ENCODE measurements at regions not wholly inside any gene's neighbourhood (a gene's known extent, or its start where the extent isn't known, plus 50 kb on each side); places are given as distances from the start of the nearest gene placed in this dataset.
"Not testable (repeated sequence)": the region's sequence is repeated elsewhere in the genome, so short reads cannot be mapped to it uniquely, and the experiment has no call there.

DNA sequence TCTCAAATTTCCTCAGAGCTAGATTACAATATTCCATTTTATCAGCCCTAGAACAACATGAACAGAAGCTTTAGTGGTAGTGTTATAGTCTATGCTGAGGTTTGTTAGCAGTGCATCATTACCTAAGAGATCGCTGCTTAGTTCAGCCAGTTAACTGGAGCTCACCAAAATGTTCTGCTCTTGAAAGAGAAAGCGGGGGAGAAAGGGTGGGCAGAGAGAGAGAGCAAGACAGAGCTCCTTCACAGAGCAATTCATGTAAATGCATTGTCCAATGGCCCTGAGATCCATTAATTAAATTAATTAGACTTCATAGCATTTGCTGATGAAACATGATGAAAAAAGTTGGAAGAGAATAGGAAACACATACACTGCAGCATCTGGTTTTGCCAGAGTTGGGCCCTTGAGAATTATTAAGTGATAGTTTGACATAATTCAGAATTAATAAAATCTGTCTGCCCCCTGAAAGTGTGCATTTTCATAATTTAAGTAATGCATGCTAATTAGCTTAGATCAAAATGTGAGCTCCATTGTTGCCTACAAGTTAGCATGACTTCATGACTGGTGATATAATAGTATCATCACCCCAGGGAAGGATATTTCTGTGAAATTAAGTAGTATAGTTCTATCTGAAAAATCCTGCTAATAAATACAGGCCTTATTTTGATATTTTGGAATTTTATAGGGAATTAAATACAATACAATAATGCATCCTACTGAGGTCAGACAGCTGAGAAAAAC, 86.9 kb upstream of the LYSMD4 start:
- Histone ChIP-seq H3K36me3 (no peaks in the 10 kb centered on the region), H3K4me3 (no peak overlapping the region), H3K9me3 (ENCODE audit: low read depth) (no peaks in the 10 kb centered on the region), H4K20me1 (ENCODE audit: low read depth) (no peaks in the 10 kb centered on the region), H3F3A (ENCODE audit: low read depth) (no peaks in the 10 kb centered on the region), H3K27me3 (no peaks in the 10 kb centered on the region), H3K27ac (no peak overlapping the region), H2AFZ (replicated peaks) (no peak overlapping the region), H3K4me1 (no peaks in the 10 kb centered on the region), H3K79me2 (ENCODE audit: low read depth) (no peaks in the 10 kb centered on the region), H3K4me2 (no peak overlapping the region), H3K9ac (no peak overlapping the region)
- no peak for DNase-seq (ENCODE audit: low spot score)
- no peak overlapping the region for H3K27ac Mint-ChIP-seq
- no peak overlapping the region for H3K4me3 Mint-ChIP-seq
- no peaks in the 10 kb centered on the region for H3K4me1 Mint-ChIP-seq
- TF ChIP-seq, protein P1, sequence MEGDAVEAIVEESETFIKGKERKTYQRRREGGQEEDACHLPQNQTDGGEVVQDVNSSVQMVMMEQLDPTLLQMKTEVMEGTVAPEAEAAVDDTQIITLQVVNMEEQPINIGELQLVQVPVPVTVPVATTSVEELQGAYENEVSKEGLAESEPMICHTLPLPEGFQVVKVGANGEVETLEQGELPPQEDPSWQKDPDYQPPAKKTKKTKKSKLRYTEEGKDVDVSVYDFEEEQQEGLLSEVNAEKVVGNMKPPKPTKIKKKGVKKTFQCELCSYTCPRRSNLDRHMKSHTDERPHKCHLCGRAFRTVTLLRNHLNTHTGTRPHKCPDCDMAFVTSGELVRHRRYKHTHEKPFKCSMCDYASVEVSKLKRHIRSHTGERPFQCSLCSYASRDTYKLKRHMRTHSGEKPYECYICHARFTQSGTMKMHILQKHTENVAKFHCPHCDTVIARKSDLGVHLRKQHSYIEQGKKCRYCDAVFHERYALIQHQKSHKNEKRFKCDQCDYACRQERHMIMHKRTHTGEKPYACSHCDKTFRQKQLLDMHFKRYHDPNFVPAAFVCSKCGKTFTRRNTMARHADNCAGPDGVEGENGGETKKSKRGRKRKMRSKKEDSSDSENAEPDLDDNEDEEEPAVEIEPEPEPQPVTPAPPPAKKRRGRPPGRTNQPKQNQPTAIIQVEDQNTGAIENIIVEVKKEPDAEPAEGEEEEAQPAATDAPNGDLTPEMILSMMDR (IDR thresholded peaks at IDR 0.05), result no peak
- TF ChIP-seq EZH2phosphoT487 (IDR thresholded peaks at IDR 0.05) (no peak), EZH2 (IDR thresholded peaks at IDR 0.05) (no peak)
- H3K9me3 Mint-ChIP-seq, result no peaks in the 10 kb centered on the region
- H3K36me3 Mint-ChIP-seq, result no peaks in the 10 kb centered on the region
- H3K27me3 Mint-ChIP-seq (ENCODE audit: insufficient read depth, low read depth), result no peaks in the 10 kb centered on the region

DNA sequence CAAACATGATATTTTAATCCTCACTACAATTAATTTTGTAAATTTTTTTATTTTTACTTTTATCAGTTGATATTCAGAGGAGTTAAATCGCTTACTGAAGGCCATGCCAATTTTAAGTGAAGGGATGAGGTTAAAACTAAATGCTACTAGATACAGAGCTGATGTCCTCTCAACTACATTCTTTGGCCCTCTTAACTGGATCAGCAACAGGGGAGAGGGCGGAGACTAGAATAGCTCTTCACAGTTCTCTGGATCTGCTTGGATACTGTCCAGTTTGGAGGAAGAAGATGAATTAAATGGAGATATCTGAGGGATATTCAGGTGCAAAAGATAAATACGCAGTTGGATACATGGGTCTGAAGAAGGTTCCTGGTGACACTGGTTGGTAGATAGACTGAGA, 85.6 kb upstream of the LYSMD4 start:
- no peaks in the 10 kb centered on the region for H3K27me3 ChIP-seq
- no peaks in the 10 kb centered on the region for H3K4me1 ChIP-seq
- no peak overlapping the region for H3K4me2 ChIP-seq
- H3K9ac ChIP-seq, result no peak overlapping the region
- no peak overlapping the region for H3K4me3 ChIP-seq
- no peak overlapping the region for H3K27ac ChIP-seq
- no peaks in the 10 kb centered on the region for H3K36me3 ChIP-seq
- no peaks in the 10 kb centered on the region for H4K20me1 ChIP-seq (ENCODE audit: low read depth)
- no peaks in the 10 kb centered on the region for H3F3A ChIP-seq (ENCODE audit: low read depth)
- Mint-ChIP-seq H3K4me3 (no peak overlapping the region), H3K27me3 (ENCODE audit: insufficient read depth, low read depth) (no peaks in the 10 kb centered on the region), H3K27ac (no peak overlapping the region), H3K36me3 (no peaks in the 10 kb centered on the region), H3K9me3 (no peaks in the 10 kb centered on the region), H3K4me1 (no peaks in the 10 kb centered on the region)
- TF ChIP-seq EZH2 (IDR thresholded peaks at IDR 0.05) (no peak), EZH2phosphoT487 (IDR thresholded peaks at IDR 0.05) (no peak)
- TF ChIP-seq, protein P1 (IDR thresholded peaks at IDR 0.05), result no peak
- no peak for DNase-seq (ENCODE audit: low spot score)
- H3K79me2 ChIP-seq (ENCODE audit: low read depth), result no peaks in the 10 kb centered on the region
- H2AFZ ChIP-seq (replicated peaks), result no peak overlapping the region
- H3K9me3 ChIP-seq (ENCODE audit: low read depth), result no peaks in the 10 kb centered on the region

DNA sequence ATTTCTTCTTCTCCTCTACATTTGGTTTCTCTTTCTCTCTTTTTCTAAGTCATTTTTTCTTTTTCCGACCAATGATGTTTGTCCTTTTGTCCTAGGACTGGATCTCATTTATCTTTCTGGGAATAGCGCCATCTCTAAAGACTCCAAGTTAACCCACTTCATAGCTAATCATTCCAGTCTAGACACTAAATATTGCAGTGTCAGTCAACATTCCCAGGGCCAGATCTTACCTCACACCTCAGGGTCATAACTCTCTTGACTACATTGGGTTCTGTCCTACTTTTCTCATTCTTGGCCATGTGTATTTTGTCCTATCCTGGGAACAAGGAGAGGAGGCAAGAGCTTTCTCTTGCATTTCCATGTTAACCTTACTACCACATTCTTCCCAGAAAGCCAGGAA, 83.6 kb upstream of the LYSMD4 start:
- H4K20me1 ChIP-seq (ENCODE audit: low read depth); H2AFZ ChIP-seq (replicated peaks); H3K9me3 Mint-ChIP-seq; H3K4me2 ChIP-seq; H3F3A ChIP-seq (ENCODE audit: low read depth); H3K79me2 ChIP-seq (ENCODE audit: low read depth); H3K9me3 ChIP-seq (ENCODE audit: low read depth); H3K27me3 Mint-ChIP-seq (ENCODE audit: insufficient read depth, low read depth); H3K4me3 Mint-ChIP-seq; H3K27ac ChIP-seq; H3K4me1 Mint-ChIP-seq; H3K27me3 ChIP-seq; H3K36me3 ChIP-seq; DNase-seq (ENCODE audit: low spot score); H3K36me3 Mint-ChIP-seq; H3K4me1 ChIP-seq; H3K4me3 ChIP-seq; H3K9ac ChIP-seq; H3K27ac Mint-ChIP-seq: not testable (repeated sequence)

DNA sequence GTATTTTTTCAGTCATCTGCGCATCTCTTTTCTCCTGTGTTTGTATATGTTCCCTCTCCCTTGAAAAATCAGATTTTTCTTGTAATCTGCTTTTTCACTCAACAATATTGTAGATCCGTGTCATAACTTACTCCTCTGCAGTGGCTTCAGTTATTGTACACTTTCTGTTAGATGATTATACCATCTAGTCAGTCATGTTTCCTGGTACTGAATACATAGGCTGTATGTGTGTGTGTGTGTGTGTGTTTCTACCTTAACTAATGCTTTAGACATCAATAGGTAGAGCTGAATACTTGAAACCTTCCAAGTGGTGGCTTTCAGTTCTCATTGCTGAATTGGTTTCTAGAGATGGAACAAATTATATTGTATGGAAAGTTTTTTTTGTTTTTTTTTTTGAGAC, 77.4 kb upstream of the LYSMD4 start:
- not testable (repeated sequence) for H3K79me2 ChIP-seq (ENCODE audit: low read depth); H3K4me3 Mint-ChIP-seq; H3K36me3 Mint-ChIP-seq; H4K20me1 ChIP-seq (ENCODE audit: low read depth); H2AFZ ChIP-seq (replicated peaks); H3K27me3 Mint-ChIP-seq (ENCODE audit: insufficient read depth, low read depth); H3F3A ChIP-seq (ENCODE audit: low read depth); H3K4me1 ChIP-seq; DNase-seq (ENCODE audit: low spot score); H3K4me2 ChIP-seq; H3K4me3 ChIP-seq; H3K4me1 Mint-ChIP-seq; H3K9ac ChIP-seq; H3K27me3 ChIP-seq; H3K9me3 Mint-ChIP-seq; H3K27ac Mint-ChIP-seq; H3K9me3 ChIP-seq (ENCODE audit: low read depth); H3K27ac ChIP-seq; H3K36me3 ChIP-seq

DNA sequence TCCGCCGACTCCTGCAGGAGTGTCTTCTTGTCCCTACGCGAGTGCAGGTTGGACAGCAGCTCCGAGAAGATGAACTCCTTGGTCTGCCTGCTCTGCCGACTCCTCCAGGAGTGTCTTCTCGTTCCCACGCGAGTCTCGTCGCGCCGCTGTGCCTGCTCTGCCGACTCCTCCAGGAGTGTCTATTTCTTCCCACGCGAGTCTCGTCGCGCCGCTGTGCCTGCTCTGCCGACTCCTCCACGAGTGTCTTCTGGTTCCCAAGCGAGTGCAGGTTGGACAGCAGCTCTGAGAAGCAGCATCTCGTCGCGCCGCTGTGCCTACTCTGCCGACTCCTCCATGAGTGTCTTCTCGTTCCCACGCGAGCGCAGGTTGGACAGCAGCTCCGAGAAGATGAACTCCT, 66.6 kb upstream of the LYSMD4 start:
- not testable (repeated sequence) for H3K4me3 Mint-ChIP-seq; H3K27ac Mint-ChIP-seq; H3K9ac ChIP-seq; H3K79me2 ChIP-seq (ENCODE audit: low read depth); H3K27me3 ChIP-seq; H3K4me1 Mint-ChIP-seq; H3K4me1 ChIP-seq; H3K27ac ChIP-seq; H4K20me1 ChIP-seq (ENCODE audit: low read depth); H3F3A ChIP-seq (ENCODE audit: low read depth); H3K36me3 Mint-ChIP-seq; H3K27me3 Mint-ChIP-seq (ENCODE audit: insufficient read depth, low read depth); DNase-seq (ENCODE audit: low spot score); H2AFZ ChIP-seq (replicated peaks); H3K9me3 ChIP-seq (ENCODE audit: low read depth); H3K4me2 ChIP-seq; H3K4me3 ChIP-seq; H3K9me3 Mint-ChIP-seq; H3K36me3 ChIP-seq

DNA sequence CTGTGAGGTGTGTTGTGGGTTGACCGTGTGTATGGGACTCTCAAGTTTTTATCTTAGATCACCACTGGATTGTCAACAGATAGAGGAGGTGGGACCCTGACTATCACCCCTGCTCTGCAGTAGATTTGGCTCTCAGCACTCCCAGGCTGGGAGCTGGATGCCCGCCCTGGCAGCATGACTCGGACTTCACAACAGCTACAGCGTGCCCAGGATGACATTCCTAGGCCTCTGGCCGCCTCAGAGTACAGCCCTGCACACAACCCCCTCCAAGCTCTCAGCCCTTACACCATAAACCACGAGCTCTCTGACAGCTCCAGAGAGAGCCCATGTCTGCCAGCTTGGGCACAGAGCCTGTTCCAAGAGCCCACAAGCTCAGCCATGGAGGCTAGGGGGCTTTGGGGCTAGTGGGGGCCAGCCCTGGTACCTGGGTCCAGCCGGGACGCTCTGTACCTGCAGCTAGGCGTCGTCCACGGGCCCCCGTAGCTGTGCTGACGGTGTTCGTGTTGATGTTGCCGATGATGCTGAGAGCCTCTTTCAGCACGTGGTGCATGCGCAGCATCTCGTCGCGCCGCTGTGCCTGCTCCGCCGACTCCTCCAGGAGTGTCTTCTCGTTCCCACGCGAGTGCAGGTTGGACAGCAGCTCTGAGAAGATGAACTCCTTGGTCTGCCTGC, 66.1 kb upstream of the LYSMD4 start:
- not testable (repeated sequence) for H3K9me3 ChIP-seq (ENCODE audit: low read depth); H3K9me3 Mint-ChIP-seq; H3K4me3 ChIP-seq; H3K36me3 ChIP-seq; H3K4me1 ChIP-seq; H3K27me3 ChIP-seq; H3K4me2 ChIP-seq; H4K20me1 ChIP-seq (ENCODE audit: low read depth); H3K9ac ChIP-seq; DNase-seq (ENCODE audit: low spot score); H3K4me1 Mint-ChIP-seq; H3F3A ChIP-seq (ENCODE audit: low read depth); H3K27ac ChIP-seq; H3K4me3 Mint-ChIP-seq; H3K36me3 Mint-ChIP-seq; H3K27me3 Mint-ChIP-seq (ENCODE audit: insufficient read depth, low read depth); H3K79me2 ChIP-seq (ENCODE audit: low read depth); H2AFZ ChIP-seq (replicated peaks); H3K27ac Mint-ChIP-seq

Data from neural progenitor cell (in vitro differentiated cells).